GM19238 (cell line): ENCODE measurements at regions not wholly inside any gene's neighbourhood (a gene's known extent, or its start where the extent isn't known, plus 50 kb on each side); places are given as distances from the start of the nearest gene placed in this dataset.

Experiments used
- DNase-seq: peaks from one replicate; pipeline ENCODE4 v3.0.0; 2011; ENCODE audit warnings: low spot score; ENCODE audit not compliant: insufficient read length

- DNase-seq = no peak
These were observed 654.2 kb upstream of the PKDCC start for GRCh38 chr2:41393621-41394020.

DNA sequence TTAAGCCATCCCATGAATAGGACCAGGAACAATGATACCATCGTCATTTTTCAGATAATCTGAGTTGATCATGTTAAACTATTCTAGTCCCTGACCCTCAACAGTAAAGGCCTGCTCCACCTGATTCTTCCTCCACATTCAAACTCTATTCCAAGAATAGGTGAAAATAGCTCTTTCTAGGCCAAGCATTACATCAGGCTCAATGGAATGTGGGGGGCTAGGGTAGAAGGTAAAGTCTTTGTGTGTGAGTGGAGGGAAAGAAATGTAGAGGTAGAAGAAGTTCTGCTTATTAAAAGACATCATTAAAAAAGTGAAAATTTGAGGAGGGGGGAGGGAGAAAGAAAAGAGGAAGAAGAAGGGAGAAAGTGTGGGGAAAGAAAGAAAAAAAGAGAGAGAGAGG, 653.3 kb upstream of the PKDCC start:
- no peak for DNase-seq

DNA sequence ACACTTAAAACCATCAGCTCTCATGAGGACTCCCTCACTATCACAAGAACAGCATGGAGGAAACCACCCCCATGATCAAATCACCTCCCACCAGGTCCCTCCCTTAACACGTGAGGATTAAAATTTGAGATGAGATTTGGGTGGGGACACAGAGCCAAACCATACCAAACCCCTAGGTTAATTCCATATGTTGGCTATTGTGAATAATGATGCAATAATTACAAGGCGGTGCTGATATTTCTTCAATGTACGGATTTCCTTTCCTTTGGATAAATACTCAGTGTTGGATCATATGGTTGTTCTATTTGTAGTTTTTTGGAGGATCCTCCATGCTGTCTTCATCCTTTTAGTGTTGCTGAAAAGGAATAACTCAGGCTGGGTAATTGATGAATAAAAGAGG, 652.1 kb upstream of the PKDCC start:
- DNase-seq = no peak

- DNase-seq = no peak
These were observed 648.3 kb upstream of the PKDCC start for GRCh38 chr2:41399437-41400087.

DNA sequence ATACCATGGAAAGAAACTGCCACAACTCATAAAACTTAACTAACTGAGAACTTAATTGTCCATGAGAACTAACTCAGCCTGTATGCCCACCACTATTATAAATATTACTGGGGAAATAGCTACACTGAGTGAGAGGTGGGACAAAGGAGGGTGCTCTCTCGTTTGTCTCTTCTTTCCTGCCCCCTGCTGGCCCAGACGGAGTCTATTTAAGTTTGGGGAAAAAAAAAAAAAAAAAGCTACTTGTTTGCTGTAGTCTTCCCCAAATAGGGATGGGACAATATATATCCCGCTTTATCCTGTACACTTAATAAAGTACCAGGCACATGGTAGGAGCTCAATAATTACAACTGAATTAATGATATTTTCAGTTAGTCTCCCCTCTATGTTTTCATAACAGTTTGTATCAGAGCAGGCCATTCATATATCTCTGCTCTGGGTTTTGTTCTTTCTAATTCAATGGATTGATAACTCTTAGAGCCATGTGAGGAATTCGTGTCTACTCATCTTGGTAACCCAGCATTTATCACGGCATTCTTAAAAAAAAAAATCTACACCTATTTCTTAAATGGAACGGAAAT, 647.6 kb upstream of the PKDCC start:
- no peak for DNase-seq

DNA sequence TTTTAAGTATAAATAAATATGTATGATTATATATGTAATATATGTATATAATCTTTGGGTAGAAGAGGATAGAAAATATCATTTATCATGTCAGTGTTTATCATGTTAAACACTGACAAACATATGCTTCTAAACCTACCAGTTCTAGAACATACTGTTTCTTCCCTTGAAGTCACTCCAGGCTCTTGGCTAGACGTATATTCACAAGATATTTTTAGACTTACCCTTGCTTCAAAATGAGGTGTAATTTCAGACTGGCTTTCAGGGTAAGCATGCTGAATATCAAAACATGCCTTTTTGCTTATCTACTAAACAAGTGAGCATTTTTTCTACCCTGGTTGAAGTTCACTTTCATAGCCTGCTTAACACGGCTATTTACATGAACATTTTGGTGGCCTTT, 642.4 kb upstream of the PKDCC start:
- DNase-seq = no peak

DNA sequence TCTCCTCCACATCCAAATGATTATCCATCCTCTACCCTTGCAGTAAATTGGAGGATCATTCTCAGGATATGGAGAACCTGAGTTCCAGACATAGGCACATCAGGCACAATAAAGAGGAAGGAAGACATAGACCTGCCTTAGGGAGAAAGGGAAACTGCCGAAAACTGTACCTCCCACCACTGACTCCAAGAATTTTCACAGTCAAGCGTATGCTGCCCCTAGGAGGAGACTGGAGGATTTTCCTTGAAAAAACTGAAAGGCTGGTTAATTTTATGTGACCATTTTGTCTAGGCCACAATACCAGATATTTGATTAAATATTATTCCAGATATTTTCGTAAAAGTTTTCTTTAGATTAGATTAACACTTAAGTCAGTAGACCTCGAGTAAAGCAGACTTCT, 638.5 kb upstream of the PKDCC start:
- DNase-seq = no peak

DNA sequence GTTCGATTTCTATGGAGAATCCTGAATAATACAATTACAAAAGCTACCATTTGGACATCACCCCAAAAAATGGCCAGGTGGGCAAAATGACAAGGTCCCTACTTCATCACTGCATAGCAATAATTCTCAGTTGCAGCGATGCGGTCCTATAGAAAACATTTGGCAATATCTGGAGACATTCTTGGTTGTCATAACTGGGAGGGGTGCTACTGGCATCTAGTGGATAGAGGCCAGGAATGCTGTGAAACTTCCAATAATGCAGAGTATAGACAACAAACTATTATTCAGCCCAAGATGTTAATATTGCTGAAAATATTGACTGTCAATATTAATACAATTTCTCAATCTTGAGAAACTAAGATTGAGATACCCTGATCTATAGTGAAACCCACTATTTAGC, 637.8 kb upstream of the PKDCC start:
- DNase-seq = no peak

- DNase-seq = no peak
These were observed 633.9 kb upstream of the PKDCC start for GRCh38 chr2:41413813-41414485.

- no peak for DNase-seq
These were observed 633.2 kb upstream of the PKDCC start for GRCh38 chr2:41414486-41415230.

DNA sequence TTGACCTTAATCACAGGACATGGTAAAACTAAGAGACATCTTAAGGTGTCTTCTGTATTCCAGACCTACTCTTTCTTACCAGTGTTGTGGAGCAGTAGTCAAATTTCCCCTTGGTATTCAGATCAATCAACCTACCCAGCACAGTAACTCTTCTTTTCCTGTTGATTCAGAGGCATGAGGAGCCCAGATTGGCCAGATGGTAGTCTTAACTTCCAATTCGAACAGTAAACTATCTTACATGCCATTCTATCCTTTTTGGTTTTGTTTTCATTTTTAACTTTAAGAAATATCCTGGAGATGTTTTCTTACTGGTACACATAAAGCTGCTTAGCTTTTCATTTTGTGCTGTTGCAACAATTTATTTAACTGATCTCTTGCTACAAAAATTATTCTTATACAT, 630.3 kb upstream of the PKDCC start:
- no peak for DNase-seq

DNA sequence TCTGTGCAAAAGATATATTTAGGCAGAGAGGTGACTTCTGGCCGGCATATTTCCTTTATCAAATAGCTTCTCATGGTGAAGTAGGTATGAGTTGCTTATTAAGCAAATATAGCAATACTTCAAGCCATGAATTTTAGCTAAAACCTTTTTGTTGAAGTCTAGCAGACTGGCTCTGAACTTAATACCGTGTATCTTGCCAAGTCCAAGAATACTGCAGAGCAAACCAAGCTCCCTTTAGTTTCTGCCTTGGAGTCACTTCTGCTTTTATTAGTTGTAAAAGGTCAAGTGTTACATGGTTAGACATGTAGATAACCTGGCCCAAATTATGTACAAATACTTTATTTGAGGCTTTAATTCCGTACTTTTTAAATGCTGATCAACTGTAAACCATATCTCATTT, 627.6 kb upstream of the PKDCC start:
- DNase-seq = no peak

- DNase-seq = no peak
These were observed 626.9 kb upstream of the PKDCC start for GRCh38 chr2:41420872-41421271.

DNA sequence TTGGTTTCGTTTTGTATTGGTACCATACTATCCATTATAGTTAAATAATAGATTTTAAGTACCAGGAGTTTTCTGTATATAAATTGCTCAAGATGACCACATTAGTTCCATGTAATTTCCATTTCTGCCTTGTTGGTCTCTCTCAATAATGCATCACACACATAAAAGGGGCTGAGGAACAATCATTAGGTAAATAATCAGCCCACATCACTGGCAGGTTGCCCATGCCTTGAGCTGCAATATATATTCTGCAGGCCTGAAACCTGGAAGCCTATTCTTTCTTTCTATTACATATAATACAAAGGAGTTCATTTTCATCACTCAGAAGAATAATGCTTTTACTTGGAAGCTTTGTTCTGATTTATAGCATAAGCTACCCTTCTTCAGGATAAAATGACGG, 616.1 kb upstream of the PKDCC start:
- no peak for DNase-seq

GRCh38 chr2:41432459-41432858, 615.4 kb upstream of the PKDCC start:
- DNase-seq = no peak

DNA sequence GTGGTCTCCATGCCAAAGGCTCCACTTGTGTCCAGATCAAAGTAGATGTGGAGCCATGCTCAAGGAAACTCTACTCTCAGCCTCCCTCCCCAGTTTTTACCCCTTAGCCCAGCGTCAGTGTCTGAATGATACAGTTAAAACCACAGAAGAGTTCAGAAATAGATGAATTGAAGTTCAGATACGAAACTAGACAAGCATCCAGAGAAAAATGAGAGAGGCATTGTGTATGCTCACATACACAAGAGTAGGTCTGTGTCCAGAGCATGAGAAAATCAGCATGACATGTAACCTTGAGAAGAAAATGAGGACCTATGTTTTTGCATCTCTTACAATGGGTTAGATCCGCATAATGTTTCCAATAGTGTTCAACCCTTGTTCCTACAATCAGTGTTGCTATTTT, 612.8 kb upstream of the PKDCC start:
- DNase-seq = no peak

DNA sequence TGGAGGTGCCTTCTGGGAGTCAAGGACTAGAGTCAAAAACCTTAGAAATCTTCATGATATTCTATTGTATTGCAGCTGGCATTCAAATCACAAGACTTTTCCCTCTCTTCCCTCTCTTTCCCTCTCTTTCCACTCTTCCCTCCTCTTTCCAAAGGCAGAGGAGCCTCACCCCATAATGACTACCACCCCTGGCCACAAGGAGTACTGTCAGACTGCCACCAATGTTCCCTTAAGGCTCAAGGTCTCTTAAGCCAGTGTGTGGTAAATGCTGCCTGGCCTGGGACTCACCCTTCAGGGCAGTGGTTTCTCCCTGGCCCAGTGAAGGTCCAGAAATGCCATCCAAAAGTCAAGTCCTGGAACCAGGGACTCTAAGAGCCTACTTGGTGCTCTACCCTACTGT, 605.9 kb upstream of the PKDCC start:
- no peak for DNase-seq

DNA sequence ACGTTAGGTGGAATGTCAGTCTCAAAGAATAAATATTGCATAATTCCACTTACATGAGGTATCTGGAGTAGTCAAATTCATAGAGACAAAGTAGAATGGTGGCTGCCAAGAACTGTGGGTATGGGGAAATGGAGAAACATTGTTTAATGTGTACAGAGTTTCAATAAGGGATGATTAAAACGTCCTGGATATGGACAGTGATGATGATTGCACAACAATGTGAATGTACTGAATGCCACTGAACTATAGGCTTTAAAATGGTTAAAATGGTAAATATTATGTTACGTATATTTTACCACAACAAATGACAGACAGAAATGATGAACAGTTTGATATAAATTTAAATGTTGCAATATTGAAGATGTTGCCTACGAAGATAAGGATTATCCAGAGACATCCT, 602.0 kb upstream of the PKDCC start:
- no peak for DNase-seq

DNA sequence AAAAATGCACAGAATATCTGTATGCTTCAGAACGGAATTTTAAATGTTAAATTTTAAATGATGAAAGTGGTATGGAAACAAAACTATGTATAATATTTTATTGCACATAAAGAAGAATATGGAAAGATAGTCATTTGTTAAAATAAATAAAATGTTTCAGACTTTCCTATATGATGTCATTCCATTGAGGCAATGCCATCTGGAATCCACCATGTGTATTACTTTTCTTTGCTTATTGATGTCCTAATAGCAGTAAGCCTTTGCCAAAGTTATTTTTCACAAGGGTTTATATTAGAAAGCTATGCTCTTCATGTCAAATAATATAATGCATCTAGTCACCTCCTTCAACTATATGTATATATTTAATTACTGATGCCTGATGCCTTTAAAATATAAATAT, 601.6 kb upstream of the PKDCC start:
- DNase-seq = no peak

DNA sequence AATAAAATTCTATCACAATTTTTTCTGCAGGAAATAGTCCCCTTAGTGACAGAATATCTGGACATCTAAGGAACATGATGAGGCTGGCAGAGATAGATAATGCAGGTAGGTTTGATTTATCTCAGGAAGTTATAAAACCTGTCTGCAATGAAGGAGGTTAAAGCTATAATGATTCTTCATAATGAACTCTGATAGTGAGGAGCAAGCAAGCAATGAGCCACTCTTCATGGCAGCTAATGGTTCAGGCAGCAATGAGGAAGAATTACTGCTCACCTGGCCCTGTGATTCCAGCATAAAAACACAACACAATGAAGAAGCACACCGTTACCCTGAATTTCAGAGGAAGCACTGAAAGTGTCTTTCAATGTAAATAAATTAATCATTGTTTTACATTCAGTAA, 599.6 kb upstream of the PKDCC start:
- no peak for DNase-seq

- no peak for DNase-seq
These were observed 590.8 kb upstream of the PKDCC start for GRCh38 chr2:41457026-41457425.

DNA sequence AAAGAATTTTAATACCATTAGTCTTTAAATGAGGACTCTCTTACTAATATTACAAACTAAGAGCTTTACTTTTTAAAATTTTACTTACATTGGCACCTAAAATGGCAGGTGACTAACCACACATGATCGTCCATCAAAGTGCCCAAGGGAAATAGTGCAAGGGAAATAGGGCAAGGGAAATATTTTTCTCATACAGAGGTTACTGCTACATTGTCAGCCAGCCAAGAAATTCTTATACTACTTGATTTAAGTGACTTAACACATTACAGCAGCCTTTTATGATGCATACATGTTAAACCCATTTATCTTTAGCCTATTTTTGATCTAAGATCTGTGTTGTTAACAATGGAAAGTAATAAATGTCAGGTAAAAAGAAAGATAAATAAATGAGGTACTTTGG, 587.2 kb upstream of the PKDCC start:
- DNase-seq = no peak
